Tibial artery (tissue), 4 donors: ENCODE measurements at regions not wholly inside any gene's neighbourhood (a gene's known extent, or its start where the extent isn't known, plus 50 kb on each side); places are given as distances from the start of the nearest gene placed in this dataset.

Experiments used
- DNase-seq, 2 donors: peaks; one replicate each; pipeline ENCODE4 v3.0.0-alpha.2; 2019
- H3K27ac ChIP-seq, 2 donors: fragments of 200-600 bp; sonication (generic) in 1 of 2; 1 replicate in 1 of 2; 2 replicates in 1 of 2; pipeline ENCODE4 v1.5.1; 2018 to 2019; ENCODE audit warnings: mild to moderate bottlenecking in 1 of 2
- H3K27me3 ChIP-seq, 2 donors: fragments of 200-600 bp; sonication (generic) in 1 of 2; one replicate each; pipeline versions ENCODE4 v1.5.1 to v1.6.0; 2016 to 2019
- H3K36me3 ChIP-seq, 3 donors: fragments of 200-600 bp; sonication (generic) in 2 of 3; one replicate each; pipeline ENCODE4 v1.5.1; 2016 to 2019; ENCODE audit warnings: mild to moderate bottlenecking in 2 of 3
- H3K4me1 ChIP-seq, 4 donors: fragments of 200-600 bp; sonication (generic) in 2 of 4; 1 replicate in 3 of 4; 2 replicates in 1 of 4; pipeline ENCODE4 v1.5.1; 2016 to 2019
- H3K4me3 ChIP-seq, 2 donors: fragments of 200-600 bp; sonication (generic) in 1 of 2; 1 replicate in 1 of 2; 2 replicates in 1 of 2; pipeline ENCODE4 v1.5.1; 2018 to 2019; ENCODE audit warnings: mild to moderate bottlenecking in 2 of 2
- H3K9me3 ChIP-seq, 3 donors: fragments of 200-600 bp; sonication (generic) in 1 of 3; one replicate each; pipeline ENCODE4 v1.5.1; 2016 to 2019
- intact Hi-C: fragments of 100-400 bp; cut with DNase I; formaldehyde crosslinking; loops from one replicate; pipeline ENCODE4 v1.15.0; 2023; ENCODE audit warnings: low total_unique reads
- TF ChIP-seq, protein P1 (sequence below), 2 experiments: fragments of 200-600 bp in 1 of 2; fragments of 450-650 bp in 1 of 2; IDR thresholded peaks; one replicate each; pipeline ENCODE4 v1.5.1; 2017 to 2019; ENCODE audit warnings: antibody characterized with exemption in 2 of 2, mild to moderate bottlenecking in 1 of 2, moderate library complexity in 1 of 2

DNA sequence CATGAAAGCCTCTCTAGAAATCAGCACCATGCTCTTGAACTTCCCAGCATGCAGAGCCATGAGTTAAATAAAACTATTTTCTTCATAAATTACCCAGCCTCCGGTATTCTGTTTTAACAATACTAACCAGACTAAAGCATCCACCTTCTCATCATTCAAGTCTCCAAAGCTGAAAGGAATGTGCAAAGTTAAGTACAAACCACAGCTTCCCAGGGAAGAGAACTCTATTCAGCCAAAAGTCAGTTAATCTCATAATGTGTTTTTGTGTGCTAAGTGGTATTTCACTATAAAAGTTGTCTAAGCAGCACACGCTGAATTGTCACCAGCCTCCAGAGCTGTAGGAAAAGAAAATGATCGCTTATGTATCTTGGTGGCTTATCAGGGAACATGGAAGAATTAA lies 135.5 kb upstream of the KCNH8 start:
- no peaks in the 10 kb centered on the region for H3K9me3 ChIP-seq
- H3K4me3 ChIP-seq = no peak overlapping the region
- H3K27ac ChIP-seq = no peak overlapping the region
- TF ChIP-seq, protein P1, sequence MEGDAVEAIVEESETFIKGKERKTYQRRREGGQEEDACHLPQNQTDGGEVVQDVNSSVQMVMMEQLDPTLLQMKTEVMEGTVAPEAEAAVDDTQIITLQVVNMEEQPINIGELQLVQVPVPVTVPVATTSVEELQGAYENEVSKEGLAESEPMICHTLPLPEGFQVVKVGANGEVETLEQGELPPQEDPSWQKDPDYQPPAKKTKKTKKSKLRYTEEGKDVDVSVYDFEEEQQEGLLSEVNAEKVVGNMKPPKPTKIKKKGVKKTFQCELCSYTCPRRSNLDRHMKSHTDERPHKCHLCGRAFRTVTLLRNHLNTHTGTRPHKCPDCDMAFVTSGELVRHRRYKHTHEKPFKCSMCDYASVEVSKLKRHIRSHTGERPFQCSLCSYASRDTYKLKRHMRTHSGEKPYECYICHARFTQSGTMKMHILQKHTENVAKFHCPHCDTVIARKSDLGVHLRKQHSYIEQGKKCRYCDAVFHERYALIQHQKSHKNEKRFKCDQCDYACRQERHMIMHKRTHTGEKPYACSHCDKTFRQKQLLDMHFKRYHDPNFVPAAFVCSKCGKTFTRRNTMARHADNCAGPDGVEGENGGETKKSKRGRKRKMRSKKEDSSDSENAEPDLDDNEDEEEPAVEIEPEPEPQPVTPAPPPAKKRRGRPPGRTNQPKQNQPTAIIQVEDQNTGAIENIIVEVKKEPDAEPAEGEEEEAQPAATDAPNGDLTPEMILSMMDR (IDR thresholded peaks at IDR 0.05) = no peak
- intact Hi-C loops = no loop called here
- H3K36me3 ChIP-seq = no peaks in the 10 kb centered on the region
- no peaks in the 10 kb centered on the region for H3K27me3 ChIP-seq
- no peak for DNase-seq
- H3K4me1 ChIP-seq = no peaks in the 10 kb centered on the region

DNA sequence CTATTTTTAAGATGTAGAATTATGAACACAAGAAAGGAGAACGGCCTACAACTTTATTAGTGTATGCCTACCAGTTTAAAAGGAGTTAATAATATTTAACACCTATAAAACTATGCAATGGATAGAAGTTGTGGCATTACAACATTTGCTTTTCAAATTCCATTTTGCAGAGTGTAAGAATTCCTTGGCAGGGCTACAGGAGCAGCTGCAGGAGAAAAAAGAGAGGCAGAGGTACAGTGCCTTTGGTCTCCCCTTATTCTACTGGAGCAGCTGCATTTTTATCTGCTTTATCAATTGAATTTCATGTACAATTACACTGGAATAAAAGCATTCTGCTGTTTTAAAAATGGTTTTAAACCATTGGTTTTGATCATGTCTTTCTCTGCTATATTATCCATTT lies 145.7 kb upstream of the KCNH8 start:
- no peaks in the 10 kb centered on the region for H3K9me3 ChIP-seq
- intact Hi-C loops = no loop called here
- no peaks in the 10 kb centered on the region for H3K4me1 ChIP-seq
- TF ChIP-seq, protein P1 (IDR thresholded peaks at IDR 0.05) = no peak
- H3K4me3 ChIP-seq = no peak overlapping the region
- H3K27me3 ChIP-seq = no peaks in the 10 kb centered on the region
- no peak for DNase-seq
- H3K36me3 ChIP-seq = no peaks in the 10 kb centered on the region
- no peak overlapping the region for H3K27ac ChIP-seq

DNA sequence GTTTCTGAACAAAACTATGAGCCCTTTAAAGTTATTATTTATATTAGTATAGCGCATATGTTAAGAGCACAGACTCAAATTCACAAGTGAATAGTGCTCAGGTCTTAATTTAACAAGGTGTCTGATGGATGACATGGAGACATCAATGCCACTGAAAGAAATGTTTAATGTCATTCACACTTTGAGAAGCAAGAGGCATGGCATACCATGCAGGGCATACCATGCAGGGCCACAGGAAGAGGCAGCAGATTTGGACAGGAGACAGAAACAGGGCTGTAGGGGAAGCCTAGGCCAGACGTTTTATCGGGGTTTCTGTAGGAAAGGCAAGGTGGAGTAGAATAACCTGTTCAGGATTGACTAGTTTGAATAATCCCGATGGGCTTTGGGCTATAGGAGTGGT lies 150.2 kb upstream of the KCNH8 start:
- no peak for DNase-seq
- intact Hi-C loops = no loop called here

DNA sequence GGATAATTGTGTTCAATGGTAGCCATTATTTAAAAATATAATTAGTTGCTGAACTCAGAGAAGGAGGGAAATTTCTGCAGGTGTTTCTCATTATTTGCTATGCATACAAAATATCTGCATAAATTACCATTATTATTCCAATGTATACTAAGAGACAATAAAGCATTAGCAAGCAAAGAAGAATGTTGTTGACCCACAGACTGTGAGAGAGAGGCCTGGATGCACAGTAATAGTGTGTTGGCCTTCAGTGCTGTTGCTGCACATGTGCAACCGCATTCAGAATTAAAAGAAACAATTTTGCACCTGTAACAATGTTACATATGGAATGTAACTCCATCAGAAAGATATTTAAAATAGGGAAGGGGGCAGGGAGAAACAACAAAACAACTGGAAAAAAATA lies 155.6 kb upstream of the KCNH8 start:
- TF ChIP-seq, protein P1 (IDR thresholded peaks at IDR 0.05) = no peak
- H3K4me1 ChIP-seq = no peaks in the 10 kb centered on the region
- DNase-seq = no peak
- no peaks in the 10 kb centered on the region for H3K9me3 ChIP-seq
- H3K27me3 ChIP-seq = no peaks in the 10 kb centered on the region
- no peak overlapping the region for H3K27ac ChIP-seq
- no peaks in the 10 kb centered on the region for H3K36me3 ChIP-seq
- H3K4me3 ChIP-seq = no peak overlapping the region
- intact Hi-C loops = no loop called here

More for the DNA sequence above, 150.2 kb upstream of the KCNH8 start:
- Histone ChIP-seq H3K27ac (no peak overlapping the region), H3K36me3 (no peaks in the 10 kb centered on the region), H3K9me3 (no peaks in the 10 kb centered on the region), H3K4me1 (no peaks in the 10 kb centered on the region), H3K4me3 (no peak overlapping the region), H3K27me3 (no peaks in the 10 kb centered on the region)
- TF ChIP-seq, protein P1 (IDR thresholded peaks at IDR 0.05) = no peak

- TF ChIP-seq, protein P1 (IDR thresholded peaks at IDR 0.05) = no peak
- H3K4me1 ChIP-seq = no peaks in the 10 kb centered on the region
- intact Hi-C loops = no loop called here
- DNase-seq = no peak
- H3K27me3 ChIP-seq = no peaks in the 10 kb centered on the region
- no peaks in the 10 kb centered on the region for H3K9me3 ChIP-seq
- no peak overlapping the region for H3K4me3 ChIP-seq
- H3K36me3 ChIP-seq = no peaks in the 10 kb centered on the region
- no peak overlapping the region for H3K27ac ChIP-seq
Measured at GRCh38 chr3:18989237-18989795, 159.0 kb upstream of the KCNH8 start.
